ENCODE measurements at regions not wholly inside any gene's neighbourhood (a gene's known extent, or its start where the extent isn't known, plus 50 kb on each side); places are given as distances from the start of the nearest gene placed in this dataset.
"Not testable (repeated sequence)": the region's sequence is repeated elsewhere in the genome, so short reads cannot be mapped to it uniquely, and the experiment has no call there.

- no peak for FAIRE-seq
- DNase-seq (ENCODE audit: insufficient read length): no peak
- no peak for TF ChIP-seq POLR2AphosphoS5 (IDR thresholded peaks at IDR 0.05; ENCODE audit: low read depth, low read length)
- no peak for TF ChIP-seq POLR2A (IDR thresholded peaks at IDR 0.05; ENCODE audit: low read depth, low read length)
- TF ChIP-seq TAF1 (IDR thresholded peaks at IDR 0.05; ENCODE audit: borderline replicate concordance, low read depth, low read length): no peak
Observed at GRCh38 chr21:14903172-14903865, 161.5 kb downstream of the NRIP1 start.

- FAIRE-seq (no peak), DNase-seq (ENCODE audit: insufficient read length) (no peak)
- TF ChIP-seq TAF1 (IDR thresholded peaks at IDR 0.05; ENCODE audit: borderline replicate concordance, low read depth, low read length): no peak
- TF ChIP-seq POLR2A (IDR thresholded peaks at IDR 0.05; ENCODE audit: low read depth, low read length): no peak
- TF ChIP-seq POLR2AphosphoS5 (IDR thresholded peaks at IDR 0.05; ENCODE audit: low read depth, low read length): no peak
Observed at GRCh38 chr21:14901482-14901958, 163.3 kb downstream of the NRIP1 start.

- TF ChIP-seq TAF1 (IDR thresholded peaks at IDR 0.05; ENCODE audit: borderline replicate concordance, low read depth, low read length): no peak
- no peak for TF ChIP-seq POLR2A (IDR thresholded peaks at IDR 0.05; ENCODE audit: low read depth, low read length)
- no peak for TF ChIP-seq POLR2AphosphoS5 (IDR thresholded peaks at IDR 0.05; ENCODE audit: low read depth, low read length)
- FAIRE-seq (no peak), DNase-seq (ENCODE audit: insufficient read length) (no peak)
Observed at GRCh38 chr21:14900611-14901010, 164.2 kb downstream of the NRIP1 start.

DNA sequence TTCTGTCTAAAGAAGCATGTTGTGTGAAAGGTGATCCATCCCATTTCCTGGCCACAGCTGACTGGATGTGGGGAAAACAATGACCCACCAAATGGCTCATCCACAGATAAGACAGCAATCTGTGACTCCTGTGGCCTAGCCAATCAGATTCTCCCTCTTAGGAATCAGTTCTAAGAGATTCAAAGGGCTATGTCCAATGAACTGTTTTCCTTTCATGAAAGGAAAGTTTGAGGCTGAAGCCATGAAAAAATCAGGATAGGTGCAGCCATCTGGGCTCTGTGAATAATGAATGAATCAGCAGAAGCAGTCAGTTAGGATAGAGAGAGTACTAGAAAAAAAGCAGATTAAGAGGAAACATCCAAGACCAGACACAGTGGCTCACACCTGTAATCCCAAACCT is 164.7 kb downstream of the NRIP1 start:
- no peak for DNase-seq (ENCODE audit: insufficient read length)
- FAIRE-seq: no peak
- TF ChIP-seq TAF1 (IDR thresholded peaks at IDR 0.05; ENCODE audit: borderline replicate concordance, low read depth, low read length) (no peak), POLR2AphosphoS5 (IDR thresholded peaks at IDR 0.05; ENCODE audit: low read depth, low read length) (no peak), POLR2A (IDR thresholded peaks at IDR 0.05; ENCODE audit: low read depth, low read length) (no peak)

GRCh38 chr21:14895792-14896191 is 169.0 kb downstream of the NRIP1 start:
- FAIRE-seq (no peak), DNase-seq (ENCODE audit: insufficient read length) (no peak)
- no peak for TF ChIP-seq POLR2A (IDR thresholded peaks at IDR 0.05; ENCODE audit: low read depth, low read length)
- TF ChIP-seq POLR2AphosphoS5 (IDR thresholded peaks at IDR 0.05; ENCODE audit: low read depth, low read length): no peak
- TF ChIP-seq TAF1 (IDR thresholded peaks at IDR 0.05; ENCODE audit: borderline replicate concordance, low read depth, low read length): no peak

GRCh38 chr21:14890141-14890540 is 174.7 kb downstream of the NRIP1 start:
- DNase-seq (ENCODE audit: insufficient read length): no peak
- TF ChIP-seq POLR2AphosphoS5 (IDR thresholded peaks at IDR 0.05; ENCODE audit: low read depth, low read length): no peak
- TF ChIP-seq POLR2A (IDR thresholded peaks at IDR 0.05; ENCODE audit: low read depth, low read length): no peak
- TF ChIP-seq TAF1 (IDR thresholded peaks at IDR 0.05; ENCODE audit: borderline replicate concordance, low read depth, low read length): no peak
- FAIRE-seq: no peak

GRCh38 chr21:14889080-14889810 is 175.6 kb downstream of the NRIP1 start:
- no peak for TF ChIP-seq TAF1 (IDR thresholded peaks at IDR 0.05; ENCODE audit: borderline replicate concordance, low read depth, low read length)
- no peak for TF ChIP-seq POLR2A (IDR thresholded peaks at IDR 0.05; ENCODE audit: low read depth, low read length)
- TF ChIP-seq POLR2AphosphoS5 (IDR thresholded peaks at IDR 0.05; ENCODE audit: low read depth, low read length): no peak
- no peak for DNase-seq (ENCODE audit: insufficient read length)
- FAIRE-seq: no peak

- FAIRE-seq (no peak), DNase-seq (ENCODE audit: insufficient read length) (no peak)
- no peak for TF ChIP-seq POLR2A (IDR thresholded peaks at IDR 0.05; ENCODE audit: low read depth, low read length)
- TF ChIP-seq POLR2AphosphoS5 (IDR thresholded peaks at IDR 0.05; ENCODE audit: low read depth, low read length): no peak
- TF ChIP-seq TAF1 (IDR thresholded peaks at IDR 0.05; ENCODE audit: borderline replicate concordance, low read depth, low read length): no peak
Observed at GRCh38 chr21:14888202-14888601, 176.6 kb downstream of the NRIP1 start.

DNA sequence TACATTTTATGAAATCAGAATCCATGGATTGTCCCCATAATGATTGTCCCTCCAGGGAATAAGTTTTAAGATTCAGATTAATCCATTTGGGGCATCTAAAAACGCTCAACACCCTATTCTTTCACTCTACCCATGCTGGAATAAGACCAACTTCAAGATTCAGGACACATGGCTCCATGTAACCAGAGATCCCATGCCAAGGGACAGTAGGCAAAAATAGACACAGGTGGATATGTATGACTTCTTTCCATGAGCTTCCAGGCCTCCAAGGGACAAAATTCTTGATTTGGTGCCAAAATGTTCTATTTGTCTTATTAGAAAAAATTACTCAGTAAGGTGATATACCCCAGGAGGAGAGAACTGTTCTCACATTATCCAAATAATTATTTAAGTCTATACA is 178.8 kb downstream of the NRIP1 start:
- FAIRE-seq: no peak

GRCh38 chr21:14883351-14883750 is 181.4 kb downstream of the NRIP1 start:
- no peak for FAIRE-seq
- DNase-seq (ENCODE audit: insufficient read length): no peak
- TF ChIP-seq TAF1 (IDR thresholded peaks at IDR 0.05; ENCODE audit: borderline replicate concordance, low read depth, low read length): no peak
- TF ChIP-seq POLR2AphosphoS5 (IDR thresholded peaks at IDR 0.05; ENCODE audit: low read depth, low read length): no peak
- no peak for TF ChIP-seq POLR2A (IDR thresholded peaks at IDR 0.05; ENCODE audit: low read depth, low read length)

More for the DNA sequence above, 178.8 kb downstream of the NRIP1 start:
- DNase-seq (ENCODE audit: insufficient read length): no peak
- TF ChIP-seq POLR2A (IDR thresholded peaks at IDR 0.05; ENCODE audit: low read depth, low read length) (no peak), TAF1 (IDR thresholded peaks at IDR 0.05; ENCODE audit: borderline replicate concordance, low read depth, low read length) (no peak)

GRCh38 chr21:14882545-14882944 is 182.3 kb downstream of the NRIP1 start:
- not testable (repeated sequence) for DNase-seq (ENCODE audit: insufficient read length); FAIRE-seq

GRCh38 chr21:14881863-14882499 is 182.8 kb downstream of the NRIP1 start:
- no peak for DNase-seq (ENCODE audit: insufficient read length)
- TF ChIP-seq TAF1 (IDR thresholded peaks at IDR 0.05; ENCODE audit: borderline replicate concordance, low read depth, low read length): no peak
- no peak for FAIRE-seq
